HG03565 (cell line): ENCODE measurements at regions not wholly inside any gene's neighbourhood (a gene's known extent, or its start where the extent isn't known, plus 50 kb on each side); places are given as distances from the start of the nearest gene placed in this dataset.
"Not testable (repeated sequence)": the region's sequence is repeated elsewhere in the genome, so short reads cannot be mapped to it uniquely, and the experiment has no call there.

Experiments used
- ATAC-seq: cut with Tn5 transposase; IDR thresholded peaks from one replicate; pipeline ENCODE4 v1.9.1; 2021; ENCODE audit warnings: mild to moderate bottlenecking, moderate library complexity; ENCODE audit not compliant: unreplicated experiment

DNA sequence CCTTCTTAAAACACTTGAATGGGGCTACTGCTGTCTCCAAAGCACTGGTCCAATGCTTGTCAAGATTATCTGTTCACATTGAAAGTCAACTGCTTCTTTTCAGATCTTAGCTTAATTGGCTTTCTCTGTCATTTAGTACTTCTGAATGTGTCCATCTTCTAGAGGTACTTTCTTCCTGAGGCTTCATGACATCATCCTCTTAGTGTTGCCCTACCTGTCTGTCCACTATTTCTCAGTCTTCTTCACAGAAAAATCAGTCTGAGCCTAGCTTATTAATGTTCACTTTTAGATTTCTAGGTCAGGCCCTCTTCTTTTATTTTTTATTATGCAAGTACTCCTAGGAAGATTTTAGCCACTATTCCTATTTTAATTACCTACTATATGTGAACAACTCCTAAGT lies 899.9 kb downstream of the DTWD2 start:
- ATAC-seq, result no peak

DNA sequence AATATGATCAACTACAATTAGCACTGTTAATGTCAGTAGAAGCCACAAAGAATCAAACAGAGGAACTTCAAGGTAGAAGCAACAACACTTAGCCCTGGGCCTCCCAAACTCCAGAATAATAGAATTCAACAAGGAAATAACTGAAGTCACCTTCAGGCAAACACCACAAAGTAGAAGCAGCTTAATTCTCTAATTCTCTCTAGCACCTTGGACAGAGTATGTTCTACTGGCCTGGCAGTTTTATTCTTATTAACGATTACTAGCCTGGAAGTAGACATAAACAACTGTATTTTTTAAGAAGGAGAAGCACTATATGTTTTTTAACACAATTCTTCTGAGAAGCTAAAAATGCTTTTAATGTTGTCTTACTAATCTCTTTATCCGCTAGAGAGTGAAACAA lies 911.9 kb downstream of the DTWD2 start:
- no peak for ATAC-seq

DNA sequence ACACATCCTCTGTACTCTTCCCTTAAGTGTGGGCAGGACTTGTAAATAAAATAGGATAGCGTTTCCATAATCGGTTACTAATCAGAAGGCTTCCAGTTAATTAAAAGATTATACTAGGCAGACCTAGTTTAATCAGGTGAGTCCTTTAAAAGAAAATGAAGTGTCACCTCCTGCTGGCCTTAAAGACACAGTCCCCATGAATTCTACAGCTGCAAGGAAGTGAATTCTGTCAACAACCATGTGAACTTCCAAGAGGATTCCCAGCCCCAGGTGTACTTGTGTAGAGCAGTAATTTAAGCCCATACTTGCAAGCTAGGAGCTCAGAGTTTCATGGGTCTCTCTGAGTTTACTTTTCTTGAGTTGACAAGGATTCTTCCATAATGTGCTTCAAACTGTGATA lies 918.3 kb downstream of the DTWD2 start:
- ATAC-seq, result no peak

DNA sequence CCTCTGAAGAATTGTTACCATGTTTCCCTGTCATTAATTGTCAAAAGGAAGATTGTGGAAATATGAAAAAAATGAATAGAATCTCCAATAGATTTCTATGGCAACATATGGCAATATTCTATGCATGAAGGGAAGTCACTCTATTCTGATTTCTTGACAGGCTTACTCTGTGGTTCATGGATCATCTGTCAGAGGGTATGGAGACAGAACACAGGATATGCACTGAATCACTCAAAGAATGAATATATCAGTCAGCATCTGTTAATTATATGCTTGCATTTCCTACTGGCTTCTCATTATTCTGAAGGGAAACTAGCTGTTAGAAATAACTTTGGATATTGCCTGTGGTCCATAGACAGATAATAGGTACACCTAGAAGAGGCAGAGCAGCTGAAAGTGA lies 918.9 kb downstream of the DTWD2 start:
- no peak for ATAC-seq

DNA sequence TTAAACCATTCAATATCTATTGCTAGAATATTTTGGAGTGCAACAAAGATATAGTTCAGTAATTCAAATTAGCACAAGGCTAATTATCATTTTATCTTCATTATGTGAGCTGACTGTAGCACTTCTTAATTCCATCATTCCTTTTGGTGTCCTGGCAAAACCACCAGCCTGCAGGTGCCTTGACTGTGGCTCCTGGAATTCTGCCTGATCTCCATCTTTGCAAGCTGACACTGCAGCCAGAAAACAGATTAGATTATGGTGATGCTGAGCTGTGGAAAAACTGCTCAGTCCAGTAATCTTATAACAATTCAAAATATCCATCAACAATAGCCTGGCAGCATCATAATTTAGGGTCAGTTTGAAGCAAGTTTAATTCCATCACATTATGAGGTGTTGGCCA lies 919.5 kb downstream of the DTWD2 start:
- no peak for ATAC-seq

DNA sequence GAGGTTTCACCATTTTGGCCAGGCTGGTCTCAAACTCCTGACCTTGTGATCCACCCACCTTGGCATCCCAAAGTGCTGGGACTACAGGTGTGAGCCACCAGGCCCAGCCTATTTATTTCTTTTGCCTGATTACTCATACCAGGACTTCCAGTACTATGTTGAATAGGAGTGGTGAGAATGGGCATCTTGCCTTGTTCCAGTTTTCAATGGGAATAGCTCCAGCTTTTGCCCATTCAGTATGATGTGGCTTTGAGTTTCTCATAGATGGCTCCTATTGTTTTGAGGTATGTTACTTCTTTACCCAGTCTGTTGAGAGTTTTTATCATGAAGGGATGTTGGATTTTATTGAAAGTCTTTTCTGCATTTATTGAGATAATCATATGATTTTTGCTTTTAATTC lies 924.5 kb downstream of the DTWD2 start:
- ATAC-seq, result not testable (repeated sequence)

DNA sequence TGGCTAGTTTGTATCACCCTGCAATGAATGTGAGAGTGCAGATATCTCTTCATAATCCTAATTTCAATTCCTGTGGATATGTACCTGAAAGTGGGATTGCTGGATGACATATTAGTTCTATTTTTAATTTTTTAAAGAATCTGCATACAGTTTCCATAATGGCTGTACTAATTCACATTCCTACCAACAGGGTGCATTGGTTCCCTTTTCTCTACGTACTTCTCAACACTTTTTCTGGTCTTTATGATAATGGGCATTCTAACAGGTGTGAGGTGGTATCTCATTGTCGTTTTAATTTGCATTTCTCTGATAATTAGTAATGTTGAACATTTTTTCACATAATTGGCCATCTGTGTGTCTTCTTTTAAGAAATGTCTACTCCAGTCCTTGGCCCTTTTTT lies 927.5 kb downstream of the DTWD2 start:
- no peak for ATAC-seq

DNA sequence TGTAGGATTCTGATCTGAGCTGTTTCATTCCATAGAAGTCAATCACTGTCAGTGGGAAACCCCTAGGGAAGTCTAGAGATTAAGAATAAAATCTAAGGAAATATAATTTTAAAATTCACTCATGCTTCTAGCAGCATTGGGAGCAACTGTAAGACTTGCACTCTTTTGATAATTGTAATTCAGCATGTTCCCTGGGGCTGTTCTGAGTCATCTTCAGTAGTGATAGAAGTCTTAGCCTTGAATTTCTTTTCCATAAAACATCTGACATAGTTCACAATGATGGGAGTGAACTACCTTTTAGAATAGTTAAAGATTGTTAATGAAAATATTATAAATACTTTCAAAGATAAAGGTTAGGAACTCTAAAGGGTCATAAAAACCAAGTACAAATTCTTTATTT lies 935.8 kb downstream of the DTWD2 start:
- ATAC-seq, result no peak

DNA sequence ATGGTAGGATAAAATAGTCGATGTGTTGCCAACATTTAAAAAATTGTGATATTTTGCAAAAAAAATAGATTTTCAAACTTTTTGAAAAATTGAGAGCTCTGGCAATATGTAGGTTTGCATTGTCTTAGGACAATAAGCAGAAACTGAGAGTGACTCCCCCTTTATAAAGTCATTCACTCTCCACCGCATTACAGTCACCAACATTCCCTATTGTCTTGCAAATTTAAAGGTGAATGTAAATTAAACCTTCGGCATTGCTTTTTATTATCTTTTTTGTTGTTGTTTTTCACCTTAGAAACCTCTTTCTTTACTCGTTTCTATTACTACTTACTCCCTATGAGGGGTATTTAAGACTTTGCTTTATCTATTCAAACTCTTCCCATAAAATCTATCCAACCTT lies 944.2 kb downstream of the DTWD2 start:
- no peak for ATAC-seq

DNA sequence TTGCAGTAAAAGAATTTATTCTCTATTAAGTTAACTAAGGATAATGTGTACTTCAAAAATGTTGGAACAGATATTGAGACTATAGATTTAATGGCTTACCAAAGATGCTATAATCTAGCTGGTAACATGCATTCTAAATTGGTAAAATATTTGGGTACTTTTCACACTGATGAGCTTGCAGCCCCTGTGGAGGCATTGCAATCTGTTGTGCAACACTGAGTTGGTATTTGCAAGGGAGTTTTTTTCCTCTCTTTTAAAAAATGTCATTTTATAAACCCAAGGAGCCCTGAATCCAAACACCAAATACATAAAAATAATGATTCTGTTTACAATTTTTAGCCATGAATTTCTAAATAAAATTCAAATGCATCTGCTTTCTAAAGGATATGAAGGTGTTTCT lies 944.8 kb downstream of the DTWD2 start:
- ATAC-seq, result no peak

DNA sequence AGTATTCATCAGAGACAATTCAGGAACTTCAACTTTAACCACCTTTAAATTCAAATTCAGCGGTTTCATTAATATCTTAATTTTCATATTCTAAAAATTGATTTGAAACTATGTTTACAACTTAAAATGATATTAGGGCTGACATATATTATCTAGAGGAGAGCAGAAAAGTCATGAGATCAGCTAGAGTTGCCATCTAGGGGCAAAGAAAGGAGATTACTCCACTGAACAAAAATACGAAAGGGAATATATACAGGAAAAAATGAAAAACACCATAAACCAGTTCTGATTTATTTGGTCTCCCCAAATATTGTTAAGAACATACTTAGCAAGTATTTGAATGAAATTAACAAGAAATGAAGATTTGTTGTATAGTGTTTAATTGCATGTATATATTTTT lies 946.3 kb downstream of the DTWD2 start:
- ATAC-seq, result no peak

DNA sequence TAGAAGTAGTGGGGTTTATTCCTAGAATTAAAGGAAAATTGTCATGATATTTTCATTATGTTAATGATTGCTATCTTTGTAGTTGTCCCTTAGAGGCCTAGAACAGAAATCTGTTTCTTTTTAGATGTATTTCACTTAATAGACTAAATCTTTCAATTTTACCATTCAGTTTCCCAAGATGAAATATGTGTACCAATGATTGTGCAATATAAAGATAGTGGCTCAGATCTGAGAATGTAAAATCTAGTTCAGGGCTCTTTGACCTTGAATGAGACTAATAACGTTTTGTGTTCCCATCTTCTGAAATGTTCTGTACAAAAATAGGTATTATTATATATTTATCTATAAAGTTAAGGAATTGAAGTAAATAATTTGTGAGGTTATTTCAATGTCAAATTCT lies 947.9 kb downstream of the DTWD2 start:
- no peak for ATAC-seq

DNA sequence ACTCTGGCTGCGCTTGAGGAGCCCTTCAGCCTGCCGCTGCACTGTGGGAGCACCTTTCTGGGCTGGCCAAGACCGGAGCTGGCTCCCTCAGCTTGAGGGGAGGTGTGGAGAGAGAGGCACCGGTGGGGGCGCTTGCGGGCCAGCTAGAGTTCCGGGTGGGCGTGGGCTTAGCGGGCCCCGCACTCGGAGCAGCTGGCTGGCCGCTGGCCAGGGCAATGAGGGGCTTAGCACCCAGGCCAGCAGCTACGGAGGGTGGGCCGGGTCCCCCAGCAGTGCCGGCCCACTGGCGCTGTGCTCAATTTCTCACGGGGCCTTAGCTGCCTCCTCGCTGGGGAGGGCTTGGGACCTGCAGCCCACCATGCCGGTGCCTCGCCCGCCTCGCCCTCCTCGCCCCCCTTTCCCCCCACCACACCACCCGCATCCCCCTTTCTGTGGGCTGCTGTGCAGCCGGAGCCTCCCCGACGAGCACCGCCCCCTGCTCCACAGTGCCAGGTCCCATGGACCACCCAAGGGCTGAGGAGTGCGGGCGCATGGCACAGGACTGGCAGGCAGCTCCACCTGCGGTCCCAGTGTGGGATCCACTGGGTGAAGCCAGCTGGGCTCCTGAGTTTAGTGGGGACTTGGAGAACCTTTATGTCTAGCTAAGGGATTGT lies 954.5 kb downstream of the DTWD2 start:
- ATAC-seq, result no peak

DNA sequence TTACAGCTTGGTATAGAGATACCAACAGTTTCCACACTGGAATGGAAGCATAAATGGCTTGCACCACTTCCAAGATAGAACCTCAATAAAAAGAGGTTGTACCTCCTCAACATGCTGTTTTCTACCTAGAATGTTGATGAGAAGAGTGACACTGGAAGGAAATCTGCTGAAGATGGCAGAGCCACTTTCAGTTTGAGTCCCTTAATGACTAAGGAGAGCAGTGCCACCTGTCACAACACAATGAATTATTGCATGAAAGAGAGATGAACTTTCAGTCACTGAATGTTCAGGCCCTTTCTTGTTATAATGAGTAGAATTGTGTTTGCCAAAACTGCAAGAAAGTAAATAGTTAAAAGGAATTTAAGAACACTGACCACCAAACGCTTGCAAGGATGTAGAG lies 958.5 kb downstream of the DTWD2 start:
- ATAC-seq, result no peak

DNA sequence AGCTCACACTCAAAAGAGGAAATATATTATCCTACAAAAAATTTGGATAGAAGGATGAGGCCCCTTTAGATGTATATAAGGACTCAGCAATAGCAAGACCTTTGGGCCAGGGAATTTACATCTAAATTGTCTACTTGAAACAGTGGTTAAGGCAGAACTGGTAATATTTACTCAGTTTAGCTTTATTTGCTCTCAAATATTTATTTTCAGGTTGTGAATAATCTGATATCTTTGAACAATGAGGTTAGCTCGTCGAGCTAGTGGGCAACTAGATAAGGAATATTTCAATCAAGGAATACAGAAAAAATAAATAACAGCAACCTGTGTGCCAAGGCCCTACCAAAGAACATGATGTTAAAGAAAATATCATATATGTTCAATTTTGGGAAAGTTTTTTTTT lies 966.3 kb downstream of the DTWD2 start:
- ATAC-seq, result no peak

DNA sequence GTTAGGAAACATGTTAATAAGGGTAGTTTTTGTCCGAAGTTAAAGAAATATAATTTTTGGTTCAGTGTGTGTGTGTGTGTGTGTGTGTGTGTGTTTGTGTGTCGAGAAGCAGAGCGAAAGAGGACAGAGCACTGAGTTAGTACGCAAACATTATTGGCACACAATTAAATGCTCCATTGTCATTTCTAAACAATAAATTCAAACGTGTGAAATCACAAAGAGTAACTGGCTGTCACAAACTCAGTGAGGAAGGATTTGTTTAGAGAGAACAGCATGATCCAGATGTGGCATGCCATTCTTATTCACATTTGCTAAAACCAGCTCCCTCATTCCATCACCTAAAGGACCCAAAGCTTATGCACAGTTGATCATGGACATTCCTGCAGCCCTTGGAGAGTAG lies 970.8 kb downstream of the DTWD2 start:
- ATAC-seq, result no peak

DNA sequence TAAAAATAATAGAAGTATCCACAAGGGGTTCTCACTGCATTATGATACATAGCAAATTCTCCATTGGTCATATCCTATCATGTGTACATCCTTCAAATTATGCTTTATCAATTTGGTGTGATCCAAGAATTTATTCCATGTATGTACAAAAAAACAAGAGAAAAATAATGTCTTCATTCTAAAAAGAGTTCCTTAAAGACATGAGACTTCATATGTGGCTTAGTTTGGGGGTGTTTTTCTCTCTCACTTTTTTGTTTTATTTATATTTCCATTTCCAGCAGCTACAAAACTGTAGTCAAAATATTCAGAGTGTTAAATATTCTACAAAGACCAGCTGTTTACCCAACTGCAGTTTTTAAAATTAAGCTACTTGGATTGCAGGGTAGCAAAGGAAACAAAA lies 972.0 kb downstream of the DTWD2 start:
- no peak for ATAC-seq

DNA sequence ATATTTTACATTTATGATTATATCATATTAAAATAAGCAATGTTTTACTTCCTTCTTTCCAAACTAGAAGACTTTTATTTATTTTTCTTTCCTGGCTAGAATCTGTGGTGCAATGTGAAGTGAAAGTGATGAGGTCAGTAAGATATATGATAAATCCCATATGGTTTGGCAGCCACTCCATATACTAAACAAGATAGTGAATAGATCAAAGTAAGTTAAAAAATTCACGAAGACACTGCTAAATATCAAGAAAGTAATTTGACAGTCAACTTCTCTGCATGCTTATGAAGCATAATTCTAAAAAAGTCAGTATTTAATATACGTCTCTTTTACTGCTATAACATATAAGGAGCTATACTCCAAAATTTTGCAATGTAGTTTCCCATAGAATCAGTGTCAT lies 972.8 kb downstream of the DTWD2 start:
- ATAC-seq, result no peak

DNA sequence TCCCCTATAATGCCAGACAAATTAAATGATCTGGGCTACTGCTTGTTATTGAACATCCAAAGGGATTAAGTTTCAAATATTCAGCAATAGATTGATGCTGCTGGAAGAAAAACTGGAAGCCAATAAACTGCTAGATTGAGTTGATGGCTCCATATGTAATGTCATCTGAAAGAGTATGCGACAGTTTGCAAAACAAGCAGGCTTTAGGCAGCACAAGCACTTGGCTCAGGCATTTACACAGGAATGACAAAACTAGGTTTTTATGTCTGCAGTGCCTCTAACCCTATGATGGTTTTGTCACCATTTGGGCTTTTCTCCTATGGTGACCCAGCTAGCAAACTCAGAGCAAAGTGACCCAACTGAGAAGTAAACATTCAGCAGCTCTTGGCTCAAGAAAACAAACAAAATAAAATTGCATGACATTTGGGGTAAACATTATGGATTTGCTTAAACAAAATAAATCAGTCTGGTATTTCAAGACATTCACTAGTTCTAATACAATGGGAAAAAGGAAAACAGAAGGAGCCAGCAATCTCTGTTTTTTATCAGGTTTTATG lies 978.5 kb downstream of the DTWD2 start:
- ATAC-seq, result no peak

DNA sequence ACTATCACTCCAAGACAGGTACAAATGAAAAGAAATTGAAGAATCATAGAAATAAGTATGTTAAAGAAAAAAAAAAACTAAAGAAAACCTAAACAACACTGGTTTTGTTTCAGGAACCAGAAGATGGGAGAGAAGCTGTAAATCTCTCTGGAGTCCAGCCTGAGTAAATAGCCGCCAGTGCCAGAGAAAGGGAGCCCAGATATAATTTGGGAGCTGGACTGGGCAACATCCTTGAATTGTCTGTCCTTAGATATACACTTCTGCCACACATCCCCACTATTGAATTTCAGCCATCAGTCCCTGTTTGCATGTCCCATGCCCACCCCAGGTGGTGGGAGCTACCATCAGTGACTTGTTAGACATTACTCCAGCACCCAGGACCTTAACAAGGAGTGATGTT lies 979.6 kb downstream of the DTWD2 start:
- ATAC-seq, result no peak

DNA sequence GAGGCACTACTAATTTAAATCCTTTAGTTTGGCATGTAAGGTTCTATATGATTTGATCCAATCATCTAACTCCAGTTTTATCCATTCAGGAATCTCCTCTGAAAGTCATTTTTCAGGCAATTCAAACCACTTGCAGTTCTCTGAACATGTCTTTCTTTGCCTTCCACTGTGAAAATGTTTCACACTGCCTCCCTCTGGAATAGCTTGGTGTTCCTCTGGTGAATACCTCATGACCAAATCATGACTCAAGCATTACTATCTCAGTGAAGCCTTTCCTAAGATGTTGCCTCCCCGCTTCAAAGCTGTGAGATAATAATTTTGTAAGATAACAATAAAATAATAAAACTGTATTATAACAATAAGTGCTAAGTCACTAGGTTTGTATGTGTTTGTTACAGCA lies 981.1 kb downstream of the DTWD2 start:
- ATAC-seq, result no peak

DNA sequence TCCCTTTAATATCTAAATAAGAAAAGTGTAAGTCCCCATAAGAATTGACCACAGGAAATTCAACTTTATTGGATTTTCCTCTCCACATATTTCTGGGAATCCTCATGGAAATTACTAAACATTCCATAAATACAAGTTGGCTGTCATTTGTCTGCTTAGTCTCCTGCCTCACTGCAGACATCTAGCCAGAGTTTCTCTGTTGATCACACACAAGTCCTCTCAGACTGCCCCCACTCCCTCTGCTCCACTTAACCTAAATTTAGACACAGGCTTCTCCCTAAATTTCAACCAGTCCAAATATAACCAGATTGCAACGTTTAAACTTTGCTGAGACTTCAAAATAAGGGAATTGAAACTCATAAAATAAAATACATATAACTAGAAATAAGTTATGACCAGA lies 982.1 kb downstream of the DTWD2 start:
- no peak for ATAC-seq

DNA sequence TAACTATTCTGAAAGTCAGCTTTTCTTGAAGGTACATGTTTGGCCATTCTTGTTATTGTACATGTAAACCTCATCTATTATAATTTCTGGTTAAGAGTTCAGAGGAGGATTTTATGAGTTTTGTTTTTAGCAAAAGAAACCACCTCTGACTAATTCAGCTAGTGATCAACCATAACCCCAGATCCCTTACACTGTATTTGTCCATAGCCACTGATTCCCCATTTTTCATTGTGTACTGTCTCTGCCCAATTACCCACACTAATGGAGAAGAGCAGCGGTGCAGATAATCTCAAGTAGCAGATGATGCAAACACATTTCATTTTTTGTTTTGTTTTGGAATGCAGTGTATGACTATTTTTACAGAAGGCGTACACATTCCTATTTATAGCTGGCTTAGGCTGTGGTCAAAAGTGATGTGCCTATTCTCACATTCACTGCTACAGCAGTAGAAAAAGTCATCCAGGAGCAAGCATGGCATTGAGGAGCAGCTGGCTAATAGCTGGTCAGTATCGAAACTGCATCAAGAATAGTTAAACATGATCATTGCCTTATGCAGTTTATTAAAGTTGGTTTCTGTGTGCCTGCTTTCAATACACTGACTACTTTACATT lies 988.3 kb downstream of the DTWD2 start:
- ATAC-seq, result peak; percentile 77
